Thyroid gland (tissue), 4 donors: ENCODE measurements at regions not wholly inside any gene's neighbourhood (a gene's known extent, or its start where the extent isn't known, plus 50 kb on each side); places are given as distances from the start of the nearest gene placed in this dataset.

Experiments
- DNase-seq, 2 donors: peaks; one replicate each; pipeline ENCODE4 v3.0.0-alpha.2; 2019
- H3K27ac ChIP-seq, 3 donors: fragments of 200-600 bp; sonication (generic); 1 replicate in 2 of 3; 2 replicates in 1 of 3; pipeline ENCODE4 v1.5.1; 2016 to 2019; ENCODE audit warnings: mild to moderate bottlenecking in 1 of 3, moderate library complexity in 1 of 3
- H3K27me3 ChIP-seq: fragments of 200-600 bp; sonication (generic); one replicate; pipeline ENCODE4 v1.5.1; 2019
- H3K36me3 ChIP-seq, 2 donors: fragments of 200-600 bp; sonication (generic); one replicate each; pipeline ENCODE4 v1.5.1; 2016 to 2019
- H3K4me1 ChIP-seq, 2 donors: fragments of 200-600 bp; sonication (generic); one replicate each; pipeline ENCODE4 v1.5.1; 2017 to 2019
- H3K4me3 ChIP-seq, 3 donors: fragments of 200-600 bp; sonication (generic); replicated peaks in 1 of 3; 1 replicate in 2 of 3; 2 replicates in 1 of 3; pipeline ENCODE4 v1.5.1; 2016; ENCODE audit warnings: mild to moderate bottlenecking in 1 of 3
- H3K9me3 ChIP-seq: fragments of 200-600 bp; sonication (generic); one replicate; pipeline ENCODE4 v1.5.1; 2017
- POLR2A ChIP-seq, 2 donors: fragments of 450-650 bp; IDR thresholded peaks; one replicate each; pipeline ENCODE4 v1.6.1; 2017; ENCODE audit warnings: antibody characterized with exemption in 2 of 2, mild to moderate bottlenecking in 2 of 2, moderate library complexity in 1 of 2
- WGBS, 2 donors: methylation state at CpG; one replicate each; pipeline ENCODE4 v1.1.5; 2017; 5-methylcytosine and 5-hydroxymethylcytosine counted together
- intact Hi-C: fragments of 100-400 bp; cut with DNase I; formaldehyde crosslinking; loops from one replicate; pipeline ENCODE4 v1.15.1; 2023
- TF ChIP-seq, protein P1 (sequence below), 6 experiments: fragments of 200-600 bp in 3 of 6; fragments of 450-650 bp in 3 of 6; sonication (generic) in 3 of 6; IDR thresholded peaks; one replicate each; pipeline ENCODE4 v1.5.1; 2016 to 2019; ENCODE audit warnings: antibody characterized with exemption in 6 of 6, mild to moderate bottlenecking in 2 of 6, inconsistent platforms in 1 of 6, moderate library complexity in 1 of 6

DNA sequence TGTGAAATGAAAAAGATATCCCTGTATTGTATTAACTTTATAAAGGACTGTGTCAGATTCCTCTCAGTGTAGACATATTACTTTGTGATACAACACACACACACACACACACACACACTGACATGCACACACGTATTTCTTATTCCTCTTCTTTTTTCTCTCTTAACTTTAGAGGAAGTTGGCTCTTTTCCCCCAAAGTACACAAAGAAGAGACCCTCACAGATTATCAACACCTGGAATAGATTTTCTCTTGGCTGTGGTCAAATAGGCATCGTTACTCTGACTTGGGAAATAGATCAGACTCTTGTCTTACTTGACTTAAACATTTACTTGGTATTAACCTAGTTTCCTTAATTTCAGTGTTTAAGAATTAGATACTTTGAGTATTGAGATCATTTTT, 792.8 kb downstream of the ADGRL2 start:
- Histone ChIP-seq H3K9me3 (no peaks in the 10 kb centered on the region), H3K4me1 (no peaks in the 10 kb centered on the region), H3K4me3 (no peak overlapping the region), H3K27ac (no peak overlapping the region), H3K27me3 (no peaks in the 10 kb centered on the region), H3K36me3 (no peaks in the 10 kb centered on the region)
- WGBS, 2 donors, result 78 to 79% methylated on average over 2 of the region's 2 CpGs
- intact Hi-C loops, result no loop called here
- no peak for TF ChIP-seq POLR2A (IDR thresholded peaks at IDR 0.05)
- TF ChIP-seq, protein P1, sequence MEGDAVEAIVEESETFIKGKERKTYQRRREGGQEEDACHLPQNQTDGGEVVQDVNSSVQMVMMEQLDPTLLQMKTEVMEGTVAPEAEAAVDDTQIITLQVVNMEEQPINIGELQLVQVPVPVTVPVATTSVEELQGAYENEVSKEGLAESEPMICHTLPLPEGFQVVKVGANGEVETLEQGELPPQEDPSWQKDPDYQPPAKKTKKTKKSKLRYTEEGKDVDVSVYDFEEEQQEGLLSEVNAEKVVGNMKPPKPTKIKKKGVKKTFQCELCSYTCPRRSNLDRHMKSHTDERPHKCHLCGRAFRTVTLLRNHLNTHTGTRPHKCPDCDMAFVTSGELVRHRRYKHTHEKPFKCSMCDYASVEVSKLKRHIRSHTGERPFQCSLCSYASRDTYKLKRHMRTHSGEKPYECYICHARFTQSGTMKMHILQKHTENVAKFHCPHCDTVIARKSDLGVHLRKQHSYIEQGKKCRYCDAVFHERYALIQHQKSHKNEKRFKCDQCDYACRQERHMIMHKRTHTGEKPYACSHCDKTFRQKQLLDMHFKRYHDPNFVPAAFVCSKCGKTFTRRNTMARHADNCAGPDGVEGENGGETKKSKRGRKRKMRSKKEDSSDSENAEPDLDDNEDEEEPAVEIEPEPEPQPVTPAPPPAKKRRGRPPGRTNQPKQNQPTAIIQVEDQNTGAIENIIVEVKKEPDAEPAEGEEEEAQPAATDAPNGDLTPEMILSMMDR (IDR thresholded peaks at IDR 0.05), result no peak
- no peak for DNase-seq

DNA sequence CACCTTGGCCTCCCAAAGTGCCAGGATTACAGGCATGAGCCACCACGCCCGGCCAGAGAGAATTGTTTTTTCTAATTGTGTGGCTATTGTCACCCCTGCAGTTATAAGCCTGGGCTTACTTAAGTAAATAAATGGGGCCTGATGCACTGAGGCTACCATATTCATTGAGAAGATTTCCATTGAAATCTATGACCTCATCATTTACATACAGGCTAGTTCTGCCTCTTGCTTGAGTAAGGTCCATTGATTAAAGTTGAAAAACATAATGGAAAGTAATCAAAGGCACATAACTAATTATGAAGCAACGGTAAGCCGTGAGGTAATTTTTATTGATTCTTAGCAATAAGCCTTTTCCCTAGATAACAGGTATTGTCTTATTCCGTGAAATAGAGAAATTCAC, 788.9 kb downstream of the ADGRL2 start:
- WGBS, 2 donors, result 94 to 98% methylated on average over 5 of the region's 5 CpGs

DNA sequence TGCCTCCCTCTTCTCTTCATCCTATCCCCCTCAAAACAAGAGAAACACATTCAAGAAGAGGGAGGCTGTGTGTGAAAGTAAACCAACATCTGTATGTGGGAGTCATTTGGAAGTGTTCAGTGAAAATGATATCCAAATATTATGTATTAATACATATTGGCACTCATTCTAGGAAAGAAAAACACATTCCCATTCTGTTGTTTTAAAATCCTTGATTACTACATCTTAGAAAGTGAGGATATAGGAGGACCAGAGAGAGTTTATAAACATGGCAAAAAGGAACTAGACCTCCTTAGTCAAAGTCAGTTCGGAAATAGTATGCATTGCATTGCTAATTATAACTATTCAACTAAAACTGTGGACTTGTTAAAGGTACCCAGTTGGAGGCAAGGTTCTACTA, 786.6 kb downstream of the ADGRL2 start:
- Histone ChIP-seq H3K27ac (no peak overlapping the region), H3K4me1 (no peaks in the 10 kb centered on the region), H3K4me3 (no peak overlapping the region), H3K27me3 (no peaks in the 10 kb centered on the region), H3K9me3 (no peaks in the 10 kb centered on the region), H3K36me3 (no peaks in the 10 kb centered on the region)
- WGBS, 2 donors, result 71 to 91% methylated on average over 1 of the region's 1 CpG
- intact Hi-C loops, result no loop called here
- TF ChIP-seq, protein P1 (IDR thresholded peaks at IDR 0.05), result no peak
- no peak for TF ChIP-seq POLR2A (IDR thresholded peaks at IDR 0.05)
- no peak for DNase-seq

More for the DNA sequence above, 788.9 kb downstream of the ADGRL2 start:
- no peaks in the 10 kb centered on the region for H3K36me3 ChIP-seq
- TF ChIP-seq POLR2A (IDR thresholded peaks at IDR 0.05), result no peak
- TF ChIP-seq, protein P1 (IDR thresholded peaks at IDR 0.05), result no peak
- H3K9me3 ChIP-seq, result no peaks in the 10 kb centered on the region
- H3K4me3 ChIP-seq, result no peak overlapping the region
- H3K4me1 ChIP-seq, result no peaks in the 10 kb centered on the region
- no peak overlapping the region for H3K27ac ChIP-seq
- intact Hi-C loops, result no loop called here
- no peaks in the 10 kb centered on the region for H3K27me3 ChIP-seq
- DNase-seq, result no peak

DNA sequence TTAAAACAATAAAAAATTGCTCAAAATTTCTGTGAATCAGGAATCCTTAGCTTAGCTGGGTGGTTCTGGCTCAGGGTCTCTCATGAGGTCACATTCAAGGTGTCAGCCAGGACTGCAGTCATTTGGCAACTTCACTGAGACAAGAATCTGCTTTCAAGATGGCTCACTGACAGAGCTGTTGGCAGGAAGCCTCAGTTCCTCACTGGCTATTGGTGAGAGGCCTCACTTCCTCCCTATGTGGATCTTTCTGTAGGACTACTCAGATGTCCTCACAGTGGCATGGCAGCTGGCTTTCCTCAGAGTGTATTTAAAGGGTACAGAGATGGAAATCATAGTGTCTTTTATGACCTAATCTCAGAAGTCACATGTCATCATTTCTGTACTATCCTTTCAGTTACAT, 785.7 kb downstream of the ADGRL2 start:
- Histone ChIP-seq H3K9me3 (no peaks in the 10 kb centered on the region), H3K4me3 (no peak overlapping the region), H3K27me3 (no peaks in the 10 kb centered on the region), H3K27ac (no peak overlapping the region), H3K36me3 (no peaks in the 10 kb centered on the region), H3K4me1 (no peaks in the 10 kb centered on the region)
- TF ChIP-seq POLR2A (IDR thresholded peaks at IDR 0.05), result no peak
- TF ChIP-seq, protein P1 (IDR thresholded peaks at IDR 0.05), result no peak
- intact Hi-C loops, result no loop called here
- peak in 1 of 2 donors; percentile 2 for DNase-seq

DNA sequence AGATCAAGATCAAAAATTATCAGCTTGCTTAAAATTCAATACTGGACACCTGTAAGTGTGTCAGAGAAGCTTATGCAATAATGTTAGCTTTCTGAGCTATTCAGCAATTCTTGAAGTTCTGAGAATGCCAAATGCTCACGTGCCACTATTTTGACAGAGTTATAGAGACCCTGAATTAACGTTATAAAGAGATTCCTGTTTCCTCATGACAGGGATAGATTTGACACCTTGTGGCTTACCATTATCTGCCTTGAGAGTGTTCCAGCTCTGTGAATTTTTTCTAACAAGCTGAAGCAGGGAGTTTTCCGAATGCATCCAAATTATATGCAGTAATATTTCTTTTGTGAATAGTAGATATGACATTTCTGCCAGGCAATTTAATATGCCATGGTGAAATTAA, 781.6 kb downstream of the ADGRL2 start:
- Histone ChIP-seq H3K27me3 (no peaks in the 10 kb centered on the region), H3K9me3 (no peaks in the 10 kb centered on the region), H3K4me1 (no peaks in the 10 kb centered on the region), H3K36me3 (no peaks in the 10 kb centered on the region), H3K27ac (no peak overlapping the region), H3K4me3 (no peak overlapping the region)
- 49 to 61% methylated on average over 3 of the region's 3 CpGs for WGBS, 2 donors
- DNase-seq, result no peak
- TF ChIP-seq, protein P1 (IDR thresholded peaks at IDR 0.05), result no peak
- TF ChIP-seq POLR2A (IDR thresholded peaks at IDR 0.05), result no peak
- intact Hi-C loops, result no loop called here
